ENCODE measurements at regions not wholly inside any gene's neighbourhood (a gene's known extent, or its start where the extent isn't known, plus 50 kb on each side); places are given as distances from the start of the nearest gene placed in this dataset.
"Not testable (repeated sequence)": the region's sequence is repeated elsewhere in the genome, so short reads cannot be mapped to it uniquely, and the experiment has no call there.

DNA sequence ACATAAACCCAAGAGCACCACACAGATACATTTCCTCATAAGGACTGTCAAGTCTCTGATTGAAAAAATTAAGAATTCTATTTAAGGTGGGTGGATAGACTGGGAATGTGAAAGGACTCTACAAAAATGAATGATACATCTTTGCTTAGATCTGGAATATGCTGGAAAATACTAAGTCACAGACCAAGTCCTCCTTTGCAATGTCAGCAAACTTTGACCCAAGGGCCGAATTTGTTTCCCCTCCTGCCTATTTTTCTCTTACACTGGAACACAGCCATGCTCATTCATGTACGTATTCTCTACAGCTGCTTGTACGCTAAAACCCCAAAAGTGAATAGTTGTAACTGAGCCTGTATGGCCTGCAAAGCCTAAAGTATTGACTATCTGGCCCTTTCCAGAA lies 180.7 kb downstream of the ADSS2 start:
- DNase-seq, result no peak

DNA sequence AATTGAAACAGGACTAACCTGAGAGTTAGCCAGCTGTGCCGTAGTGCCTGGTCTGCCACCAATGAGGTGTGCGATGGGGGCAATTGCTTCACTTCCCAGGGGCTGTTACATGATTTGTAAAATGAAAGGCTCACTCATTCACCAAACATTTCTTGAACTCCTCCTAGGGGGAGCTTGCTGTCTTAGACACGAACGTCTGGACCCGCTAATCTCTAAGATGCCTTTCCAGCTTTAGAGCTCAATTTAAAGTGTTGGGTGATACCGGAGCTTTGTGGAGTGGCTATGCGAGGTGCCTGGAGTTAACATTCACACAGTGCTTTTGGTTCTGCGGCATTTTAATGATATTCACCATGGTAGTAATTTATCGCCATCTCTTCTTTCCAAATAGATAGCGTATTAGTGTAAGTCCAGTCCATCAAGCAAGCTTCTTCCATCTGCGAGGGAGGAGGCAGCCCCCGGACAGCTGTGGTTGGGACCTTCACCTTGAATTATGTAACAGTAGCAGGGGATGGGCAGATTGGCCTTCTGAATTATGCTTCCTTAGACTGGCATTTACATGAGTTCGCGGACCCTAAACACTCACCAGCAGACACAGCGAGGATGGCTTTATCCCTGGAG lies 179.9 kb downstream of the ADSS2 start:
- no peak for DNase-seq

- DNase-seq, result peak; percentile 57
Observed at GRCh38 chr1:244272471-244273261, 179.0 kb downstream of the ADSS2 start.

GRCh38 chr1:244273262-244273844 lies 178.4 kb downstream of the ADSS2 start:
- no peak for DNase-seq

- DNase-seq, result no peak
Observed at GRCh38 chr1:244273845-244274619, 177.7 kb downstream of the ADSS2 start.

- no peak for DNase-seq
Observed at GRCh38 chr1:244276646-244277045, 175.1 kb downstream of the ADSS2 start.

DNA sequence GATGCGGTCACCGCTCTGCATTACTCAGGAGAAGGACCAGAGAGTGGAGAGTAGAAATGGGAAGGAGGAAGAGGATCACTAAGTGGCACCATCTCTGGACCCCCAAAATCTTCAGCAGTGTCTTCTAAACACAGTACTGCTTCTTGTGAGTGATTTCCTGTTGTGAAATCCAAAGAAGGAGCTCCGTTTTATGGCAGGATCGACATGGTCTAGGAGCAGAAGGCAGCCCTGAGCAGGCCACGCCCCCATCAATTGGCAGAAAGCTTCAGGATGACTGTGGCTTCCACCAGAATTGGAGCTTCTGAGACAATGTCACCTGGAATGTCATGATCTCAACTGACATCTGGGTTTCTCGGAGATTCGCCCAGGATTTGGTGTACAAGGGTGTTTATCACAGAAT lies 171.5 kb downstream of the ADSS2 start:
- DNase-seq, result no peak

GRCh38 chr1:244280859-244281258 lies 170.8 kb downstream of the ADSS2 start:
- DNase-seq, result no peak

DNA sequence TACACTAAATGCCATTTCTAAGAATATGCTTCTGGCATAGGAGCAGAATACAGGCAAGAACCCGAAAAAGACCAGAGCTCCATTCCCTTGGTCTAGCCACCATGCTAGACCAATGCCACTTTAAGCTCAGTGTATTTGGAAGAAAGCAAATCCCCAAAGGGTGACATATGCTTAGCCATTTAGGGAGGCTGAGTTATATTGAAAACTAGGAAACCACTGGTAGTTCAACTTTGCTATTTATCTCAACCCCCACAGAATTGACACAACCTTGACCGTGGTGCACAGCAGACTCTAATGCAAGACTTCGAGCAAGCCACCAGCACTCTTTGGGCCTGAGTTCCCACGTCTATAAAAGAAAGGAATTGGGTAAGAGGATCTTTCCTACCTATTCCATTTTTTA lies 167.9 kb downstream of the ADSS2 start:
- DNase-seq, result no peak

- no peak for DNase-seq
Observed at GRCh38 chr1:244284641-244285156, 167.0 kb downstream of the ADSS2 start.

- no peak for DNase-seq
Observed at GRCh38 chr1:244286341-244286740, 165.4 kb downstream of the ADSS2 start.

GRCh38 chr1:244287726-244288125 lies 164.0 kb downstream of the ADSS2 start:
- no peak for DNase-seq

DNA sequence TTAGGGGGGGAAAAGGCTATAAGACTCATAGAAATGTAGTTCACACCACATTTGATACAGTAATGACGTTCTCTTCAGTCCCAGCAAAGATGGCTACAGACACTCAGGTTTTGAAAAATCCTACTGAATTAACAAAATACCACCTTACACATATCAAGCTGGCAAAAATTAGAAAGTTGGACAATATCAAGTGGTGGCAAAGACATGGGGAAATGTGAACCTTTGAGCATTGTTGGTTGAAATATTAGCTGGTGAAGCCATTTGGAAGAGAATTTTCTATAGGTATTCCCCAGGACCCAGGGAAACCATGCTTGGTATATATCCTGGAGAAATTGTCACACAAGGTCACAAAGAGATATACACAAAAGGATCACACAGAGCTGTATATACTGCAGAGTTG lies 163.0 kb downstream of the ADSS2 start:
- no peak for DNase-seq

DNA sequence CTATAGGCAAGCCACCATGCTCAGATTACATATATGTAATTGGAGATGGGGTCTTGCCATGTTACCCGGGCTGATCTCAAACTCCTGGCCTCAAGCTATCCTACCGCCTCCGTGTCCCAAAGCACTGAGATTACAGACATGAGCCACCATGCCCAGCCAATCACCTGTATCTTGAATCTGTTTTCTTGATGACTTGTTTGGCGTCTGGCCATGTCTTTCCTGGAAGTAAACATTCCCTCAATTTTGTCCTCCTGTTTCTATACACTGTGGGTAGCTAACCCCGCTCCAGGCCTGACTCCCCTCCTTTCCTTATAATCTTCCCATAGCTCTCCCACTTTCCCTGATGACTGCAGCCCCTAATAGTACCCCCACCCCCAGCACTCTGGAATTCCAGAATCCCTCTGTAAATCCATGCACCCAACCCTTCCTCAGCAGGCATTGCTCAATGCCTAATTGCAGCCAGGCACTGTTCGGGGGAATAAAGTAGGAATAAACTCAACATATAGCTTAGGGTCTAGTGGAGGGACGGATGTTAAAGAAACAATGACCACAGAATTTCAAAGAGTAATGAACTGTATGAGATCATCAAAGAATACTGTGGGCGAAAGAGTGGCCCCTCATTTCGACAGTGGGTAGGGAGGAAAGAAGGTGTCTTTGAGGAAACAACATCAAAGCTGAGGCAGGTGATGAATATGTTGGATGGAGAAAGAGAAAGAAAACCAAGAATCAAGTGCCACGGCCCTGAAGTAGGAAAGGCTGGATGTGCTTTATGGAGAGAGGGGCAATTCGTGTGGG lies 161.5 kb downstream of the ADSS2 start:
- DNase-seq, result no peak

DNA sequence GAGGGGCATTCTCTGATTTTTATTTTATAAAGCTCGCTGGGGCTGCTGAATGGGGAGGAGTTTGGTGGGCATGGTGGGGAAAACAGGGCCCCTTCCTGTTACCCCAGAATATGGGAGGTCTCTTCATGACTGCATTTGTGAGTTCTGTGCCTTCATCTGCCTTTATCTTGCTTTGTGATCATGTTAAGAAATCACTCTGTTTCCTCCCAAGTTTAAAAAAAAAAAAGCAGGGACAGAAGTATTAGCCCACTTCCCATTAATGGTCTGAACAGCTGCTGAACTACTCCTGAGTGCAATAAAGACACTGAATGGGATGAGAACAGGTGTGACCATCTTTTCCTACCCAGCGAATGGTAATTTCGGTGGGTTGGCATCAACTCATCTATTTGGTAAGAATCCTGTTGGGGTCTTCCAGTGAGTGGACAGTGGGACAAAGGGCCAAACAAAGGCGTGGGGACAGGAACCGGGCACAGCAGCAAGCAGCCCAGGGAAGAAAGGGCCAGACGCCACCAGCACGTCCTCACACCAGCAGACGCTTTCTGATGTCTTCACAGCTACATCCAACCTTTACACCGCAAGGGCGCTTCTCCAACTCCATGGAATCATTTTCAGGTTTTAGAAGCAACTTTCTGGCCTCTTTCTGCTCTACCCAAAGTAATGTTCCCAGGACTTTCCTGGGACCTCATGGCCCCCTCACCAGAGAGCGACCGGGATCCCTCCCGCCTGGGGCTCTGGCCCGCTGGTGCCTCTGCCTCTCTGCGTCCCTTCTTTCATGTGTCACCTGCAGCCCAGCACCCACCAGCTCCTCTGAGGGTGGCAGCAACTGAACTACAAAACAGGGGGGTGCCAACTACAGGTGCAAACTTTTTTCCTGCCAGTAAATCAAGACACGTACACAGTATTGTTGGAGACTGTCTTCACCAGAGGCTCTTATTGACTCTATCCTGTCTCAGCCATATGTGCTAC lies 160.2 kb downstream of the ADSS2 start:
- no peak for DNase-seq

- DNase-seq, result no peak
Observed at GRCh38 chr1:244294599-244295224, 157.0 kb downstream of the ADSS2 start.

GRCh38 chr1:244296003-244296402 lies 155.7 kb downstream of the ADSS2 start:
- no peak for DNase-seq

GRCh38 chr1:244296447-244296846 lies 155.3 kb downstream of the ADSS2 start:
- DNase-seq, result no peak

DNA sequence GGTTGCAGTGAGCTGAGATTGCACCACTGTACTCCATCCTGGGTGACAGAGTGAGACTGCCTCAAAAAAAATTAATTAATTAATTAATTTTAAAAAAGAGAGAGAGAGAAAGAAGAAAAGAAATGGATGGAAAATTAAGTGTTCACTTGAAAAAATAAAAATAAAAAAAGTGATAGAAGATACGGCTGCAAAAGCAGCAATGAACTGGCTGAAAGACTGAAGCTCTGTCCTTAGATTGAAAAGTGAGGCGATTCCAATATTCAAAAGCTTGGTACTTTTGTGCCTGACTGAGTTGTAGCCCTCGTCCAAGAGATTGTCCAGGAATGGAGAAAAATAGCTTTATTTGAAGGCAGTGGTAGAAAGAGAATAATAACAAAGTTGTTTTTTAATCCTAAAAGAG lies 154.6 kb downstream of the ADSS2 start:
- no peak for DNase-seq

GRCh38 chr1:244297616-244298015 lies 154.1 kb downstream of the ADSS2 start:
- no peak for DNase-seq

- not testable (repeated sequence) for DNase-seq
Observed at GRCh38 chr1:244300029-244300375, 151.7 kb downstream of the ADSS2 start.
